GM21723 (cell line): ENCODE measurements at regions not wholly inside any gene's neighbourhood (a gene's known extent, or its start where the extent isn't known, plus 50 kb on each side); places are given as distances from the start of the nearest gene placed in this dataset.
"Not testable (repeated sequence)": the region's sequence is repeated elsewhere in the genome, so short reads cannot be mapped to it uniquely, and the experiment has no call there.

Source experiments
- ATAC-seq: cut with Tn5 transposase; IDR thresholded peaks from one replicate; pipeline ENCODE4 v1.9.1; 2021; ENCODE audit warnings: mild to moderate bottlenecking, moderate library complexity; ENCODE audit not compliant: unreplicated experiment

GRCh38 chr4:126986828-126987227 lies 645.9 kb upstream of the INTU start:
- no peak for ATAC-seq

- no peak for ATAC-seq
Measured at GRCh38 chr4:126991965-126992364, 640.8 kb upstream of the INTU start.

- no peak for ATAC-seq
Measured at GRCh38 chr4:126992910-126993309, 639.8 kb upstream of the INTU start.

GRCh38 chr4:126993351-126993750 lies 639.4 kb upstream of the INTU start:
- ATAC-seq, result no peak

- ATAC-seq, result no peak
Measured at GRCh38 chr4:126995235-126995634, 637.5 kb upstream of the INTU start.

GRCh38 chr4:127000110-127000509 lies 632.6 kb upstream of the INTU start:
- no peak for ATAC-seq

- ATAC-seq, result no peak
Measured at GRCh38 chr4:127000846-127001245, 631.9 kb upstream of the INTU start.

- ATAC-seq, result no peak
Measured at GRCh38 chr4:127001933-127002332, 630.8 kb upstream of the INTU start.

GRCh38 chr4:127006446-127006877 lies 626.3 kb upstream of the INTU start:
- no peak for ATAC-seq

- no peak for ATAC-seq
Measured at GRCh38 chr4:127007305-127007704, 625.5 kb upstream of the INTU start.

GRCh38 chr4:127012549-127012948 lies 620.2 kb upstream of the INTU start:
- ATAC-seq, result no peak

- no peak for ATAC-seq
Measured at GRCh38 chr4:127015667-127016117, 617.1 kb upstream of the INTU start.

- ATAC-seq, result no peak
Measured at GRCh38 chr4:127018381-127018780, 614.4 kb upstream of the INTU start.

GRCh38 chr4:127020831-127021230 lies 611.9 kb upstream of the INTU start:
- not testable (repeated sequence) for ATAC-seq

- no peak for ATAC-seq
Measured at GRCh38 chr4:127036296-127036695, 596.5 kb upstream of the INTU start.

GRCh38 chr4:127045861-127046260 lies 586.9 kb upstream of the INTU start:
- no peak for ATAC-seq

- ATAC-seq, result no peak
Measured at GRCh38 chr4:127047930-127048329, 584.8 kb upstream of the INTU start.

GRCh38 chr4:127048376-127049044 lies 584.2 kb upstream of the INTU start:
- no peak for ATAC-seq

- ATAC-seq, result no peak
Measured at GRCh38 chr4:127049526-127049925, 583.2 kb upstream of the INTU start.

- ATAC-seq, result no peak
Measured at GRCh38 chr4:127052742-127053141, 580.0 kb upstream of the INTU start.

GRCh38 chr4:127055357-127055756 lies 577.4 kb upstream of the INTU start:
- no peak for ATAC-seq

- no peak for ATAC-seq
Measured at GRCh38 chr4:127069675-127070074, 563.1 kb upstream of the INTU start.

- ATAC-seq, result no peak
Measured at GRCh38 chr4:127071443-127071842, 561.3 kb upstream of the INTU start.
